ENCODE measurements at regions not wholly inside any gene's neighbourhood (a gene's known extent, or its start where the extent isn't known, plus 50 kb on each side); places are given as distances from the start of the nearest gene placed in this dataset.

- Histone ChIP-seq H3K9me3 (no peaks in the 10 kb centered on the region), H3K4me3 (no peak overlapping the region), H3K36me3 (replicated peaks in 1 of 2; ENCODE audit: insufficient read depth in 1 of 2, low read depth in 2 of 2) (no peaks in the 10 kb centered on the region), H3K4me1 (no peaks in the 10 kb centered on the region), H3K27ac (no peak overlapping the region), H3K27me3 (no peaks in the 10 kb centered on the region)
- WGBS, 2 donors: 72 to 82% methylated on average over 9 of the region's 9 CpGs
- intact Hi-C loops (cut with DNase I): no loop called here
- ATAC-seq: no peak
- peak in 1 of 4 donors; percentile 7 for DNase-seq
- no peak for TF ChIP-seq POLR2A (IDR thresholded peaks at IDR 0.05)
- TF ChIP-seq CTCF (IDR thresholded peaks at IDR 0.05): no peak
Measured at GRCh38 chr2:128607440-128607839, 288.8 kb upstream of the HS6ST1 start.

GRCh38 chr2:128607911-128608506 is 289.3 kb upstream of the HS6ST1 start:
- H3K36me3 ChIP-seq (replicated peaks in 1 of 2; ENCODE audit: insufficient read depth in 1 of 2, low read depth in 2 of 2): no peaks in the 10 kb centered on the region
- H3K4me1 ChIP-seq: no peaks in the 10 kb centered on the region
- no peak overlapping the region for H3K27ac ChIP-seq
- no peaks in the 10 kb centered on the region for H3K9me3 ChIP-seq
- TF ChIP-seq POLR2A (IDR thresholded peaks at IDR 0.05): no peak
- no peak for TF ChIP-seq CTCF (IDR thresholded peaks at IDR 0.05)
- H3K27me3 ChIP-seq: no peaks in the 10 kb centered on the region
- peak in 1 of 4 donors; percentile 10 for DNase-seq
- ATAC-seq: no peak
- 72 to 75% methylated on average over 14 to 23 of the region's 23 CpGs for WGBS, 2 donors
- H3K4me3 ChIP-seq: no peak overlapping the region
- intact Hi-C loops (cut with DNase I): no loop called here

GRCh38 chr2:128608921-128609880 is 290.5 kb upstream of the HS6ST1 start:
- H3K27ac ChIP-seq: no peak overlapping the region
- H3K36me3 ChIP-seq (replicated peaks in 1 of 2; ENCODE audit: insufficient read depth in 1 of 2, low read depth in 2 of 2): no peaks in the 10 kb centered on the region
- no peaks in the 10 kb centered on the region for H3K4me1 ChIP-seq
- DNase-seq (peak in 1 of 4 donors; percentile 2), ATAC-seq (no peak)
- no peaks in the 10 kb centered on the region for H3K9me3 ChIP-seq
- intact Hi-C loops (cut with DNase I): no loop called here
- TF ChIP-seq CTCF (IDR thresholded peaks at IDR 0.05): no peak
- no peak for TF ChIP-seq POLR2A (IDR thresholded peaks at IDR 0.05)
- H3K27me3 ChIP-seq: no peaks in the 10 kb centered on the region
- H3K4me3 ChIP-seq: no peak overlapping the region
- WGBS, 2 donors: 91 to 93% methylated on average over 17 to 18 of the region's 18 CpGs

- no peak for TF ChIP-seq POLR2A (IDR thresholded peaks at IDR 0.05)
- TF ChIP-seq CTCF (IDR thresholded peaks at IDR 0.05): no peak
- ATAC-seq (no peak), DNase-seq (peak in 1 of 4 donors; percentile 2)
- Histone ChIP-seq H3K9me3 (no peaks in the 10 kb centered on the region), H3K27ac (no peak overlapping the region), H3K27me3 (no peaks in the 10 kb centered on the region), H3K4me3 (no peak overlapping the region), H3K36me3 (replicated peaks in 1 of 2; ENCODE audit: insufficient read depth in 1 of 2, low read depth in 2 of 2) (no peaks in the 10 kb centered on the region), H3K4me1 (no peaks in the 10 kb centered on the region)
- WGBS, 2 donors: 92% methylated on average over 9 of the region's 9 CpGs
- intact Hi-C loops (cut with DNase I): no loop called here
Measured at GRCh38 chr2:128610496-128610895, 291.8 kb upstream of the HS6ST1 start.
